ENCODE measurements at regions not wholly inside any gene's neighbourhood (a gene's known extent, or its start where the extent isn't known, plus 50 kb on each side); places are given as distances from the start of the nearest gene placed in this dataset.

- DNase-seq (ENCODE audit: low spot score) = no peak
These were observed 108.4 kb downstream of the LSM3 start for GRCh38 chr3:14286887-14287500.

GRCh38 chr3:14288177-14288788 is 109.7 kb downstream of the LSM3 start:
- no peak for DNase-seq (ENCODE audit: low spot score)

- no peak for DNase-seq (ENCODE audit: low spot score)
These were observed 110.3 kb downstream of the LSM3 start for GRCh38 chr3:14288833-14289451.

GRCh38 chr3:14289590-14290461 is 111.2 kb downstream of the LSM3 start:
- peak; percentile 71 for DNase-seq (ENCODE audit: low spot score)

- DNase-seq (ENCODE audit: low spot score) = no peak
These were observed 111.6 kb upstream of the SLC6A6 start for GRCh38 chr3:14290631-14291385.

GRCh38 chr3:14295037-14295436 is 107.4 kb upstream of the SLC6A6 start:
- no peak for DNase-seq (ENCODE audit: low spot score)

- DNase-seq (ENCODE audit: low spot score) = no peak
These were observed 106.6 kb upstream of the SLC6A6 start for GRCh38 chr3:14295801-14296200.

GRCh38 chr3:14297305-14297704 is 105.1 kb upstream of the SLC6A6 start:
- no peak for DNase-seq (ENCODE audit: low spot score)

GRCh38 chr3:14297784-14298236 is 104.6 kb upstream of the SLC6A6 start:
- DNase-seq (ENCODE audit: low spot score) = no peak

- no peak for DNase-seq (ENCODE audit: low spot score)
These were observed 104.0 kb upstream of the SLC6A6 start for GRCh38 chr3:14298442-14298841.

GRCh38 chr3:14298991-14299555 is 103.3 kb upstream of the SLC6A6 start:
- no peak for DNase-seq (ENCODE audit: low spot score)

GRCh38 chr3:14299767-14300166 is 102.6 kb upstream of the SLC6A6 start:
- DNase-seq (ENCODE audit: low spot score) = no peak

GRCh38 chr3:14300721-14301399 is 101.5 kb upstream of the SLC6A6 start:
- no peak for DNase-seq (ENCODE audit: low spot score)

GRCh38 chr3:14301558-14301957 is 100.8 kb upstream of the SLC6A6 start:
- DNase-seq (ENCODE audit: low spot score) = no peak

GRCh38 chr3:14303336-14304100 is 98.9 kb upstream of the SLC6A6 start:
- no peak for DNase-seq (ENCODE audit: low spot score)

- no peak for DNase-seq (ENCODE audit: low spot score)
These were observed 98.0 kb upstream of the SLC6A6 start for GRCh38 chr3:14304101-14305045.

- no peak for DNase-seq (ENCODE audit: low spot score)
These were observed 97.1 kb upstream of the SLC6A6 start for GRCh38 chr3:14305324-14305723.

GRCh38 chr3:14306142-14306541 is 96.3 kb upstream of the SLC6A6 start:
- no peak for DNase-seq (ENCODE audit: low spot score)

All from kidney capillary endothelial cell (primary cell).